ENCODE measurements at regions not wholly inside any gene's neighbourhood (a gene's known extent, or its start where the extent isn't known, plus 50 kb on each side); places are given as distances from the start of the nearest gene placed in this dataset.

GRCh38 chr2:133856678-133857077 is 288.4 kb upstream of the NCKAP5 start:
- no peaks in the 10 kb centered on the region for H3K23me2 ChIP-seq (ENCODE audit: insufficient read length, low read depth, low read length, poor library complexity, severe bottlenecking)
- H3K4me2 ChIP-seq (ENCODE audit: insufficient read depth, insufficient read length, low read length), result no peak overlapping the region
- Mint-ChIP-seq H3K4me3 (no peak overlapping the region), H3K27ac (no peak overlapping the region; a peak in 1 of 7 replicates), H3K27me3 (ENCODE audit: low read depth) (peaks cover 9% of the 10 kb centered on the region), H3K9me3 (peaks cover 22 to 27% of the 10 kb centered on the region in 2 experiments), H3K36me3 (ENCODE audit: insufficient read depth in 1 of 3, low read depth in 3 of 3) (peaks cover 7 to 13% (median 8%) of the 10 kb centered on the region in 3 experiments), H3K4me1 (no peaks in the 10 kb centered on the region)
- no peak overlapping the region for H3T11ph ChIP-seq (ENCODE audit: low read length)
- peaks cover 4% of the 10 kb centered on the region for H3K9me3 ChIP-seq (ENCODE audit: control insufficient read depth, low read depth, low read length)
- no peak overlapping the region for H3K18ac ChIP-seq (ENCODE audit: insufficient read length, low read depth, low read length)
- no peak overlapping the region for H4K5ac ChIP-seq (ENCODE audit: insufficient read length, low read depth, low read length)
- no peak overlapping the region for H2BK5ac ChIP-seq (ENCODE audit: insufficient read length, low read length)
- no peak overlapping the region for H2BK20ac ChIP-seq (ENCODE audit: low read depth, low read length, poor library complexity, severe bottlenecking)
- no peaks in the 10 kb centered on the region for H3K79me1 ChIP-seq (ENCODE audit: insufficient read depth, low read depth, low read length, poor library complexity, severe bottlenecking)
- H2BK15ac ChIP-seq (ENCODE audit: low read depth, low read length), result no peak overlapping the region
- DNase-seq, result no peak
- no peak overlapping the region for H3K14ac ChIP-seq (ENCODE audit: insufficient read depth, low read length)
- no peak overlapping the region for H2BK120ac ChIP-seq (ENCODE audit: low read depth, low read length, poor library complexity, severe bottlenecking)
- TF ChIP-seq, protein P1, sequence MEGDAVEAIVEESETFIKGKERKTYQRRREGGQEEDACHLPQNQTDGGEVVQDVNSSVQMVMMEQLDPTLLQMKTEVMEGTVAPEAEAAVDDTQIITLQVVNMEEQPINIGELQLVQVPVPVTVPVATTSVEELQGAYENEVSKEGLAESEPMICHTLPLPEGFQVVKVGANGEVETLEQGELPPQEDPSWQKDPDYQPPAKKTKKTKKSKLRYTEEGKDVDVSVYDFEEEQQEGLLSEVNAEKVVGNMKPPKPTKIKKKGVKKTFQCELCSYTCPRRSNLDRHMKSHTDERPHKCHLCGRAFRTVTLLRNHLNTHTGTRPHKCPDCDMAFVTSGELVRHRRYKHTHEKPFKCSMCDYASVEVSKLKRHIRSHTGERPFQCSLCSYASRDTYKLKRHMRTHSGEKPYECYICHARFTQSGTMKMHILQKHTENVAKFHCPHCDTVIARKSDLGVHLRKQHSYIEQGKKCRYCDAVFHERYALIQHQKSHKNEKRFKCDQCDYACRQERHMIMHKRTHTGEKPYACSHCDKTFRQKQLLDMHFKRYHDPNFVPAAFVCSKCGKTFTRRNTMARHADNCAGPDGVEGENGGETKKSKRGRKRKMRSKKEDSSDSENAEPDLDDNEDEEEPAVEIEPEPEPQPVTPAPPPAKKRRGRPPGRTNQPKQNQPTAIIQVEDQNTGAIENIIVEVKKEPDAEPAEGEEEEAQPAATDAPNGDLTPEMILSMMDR (conservative IDR thresholded peaks at IDR 0.05), result no peak
- no peak overlapping the region for H2AFZ ChIP-seq (ENCODE audit: low read length)
- no peak overlapping the region for H3K56ac ChIP-seq (ENCODE audit: insufficient read length, low read depth, low read length)
- no peak overlapping the region for H3K23ac ChIP-seq (ENCODE audit: insufficient read length, low read depth, low read length)
- no peak overlapping the region for H3K9ac ChIP-seq (ENCODE audit: extremely low read depth, insufficient read length, low read length)
- H2BK12ac ChIP-seq (ENCODE audit: insufficient read length, low read depth, low read length), result no peak overlapping the region
- H3K4ac ChIP-seq (ENCODE audit: low read depth, low read length), result no peak overlapping the region
- H3K27ac ChIP-seq (ENCODE audit: insufficient read length, low read depth, low read length), result no peak overlapping the region
- H4K91ac ChIP-seq (ENCODE audit: insufficient read length, low read depth, low read length), result no peak overlapping the region
- no peaks in the 10 kb centered on the region for H4K20me1 ChIP-seq (ENCODE audit: control insufficient read depth, insufficient read depth, insufficient read length)
- H3K27me3 ChIP-seq (ENCODE audit: insufficient read depth, low read length), result no peaks in the 10 kb centered on the region
- no peak overlapping the region for H2AK5ac ChIP-seq (ENCODE audit: insufficient read length, low read length)
- H3K79me2 ChIP-seq (ENCODE audit: insufficient read depth, low read length), result no peaks in the 10 kb centered on the region
- H3K4me1 ChIP-seq (ENCODE audit: insufficient read depth, low read length), result no peaks in the 10 kb centered on the region
- H4K8ac ChIP-seq (replicated peaks; ENCODE audit: insufficient read length, low read depth, low read length), result no peak overlapping the region
